Pancreas (tissue), 10 donors: ENCODE measurements at regions not wholly inside any gene's neighbourhood (a gene's known extent, or its start where the extent isn't known, plus 50 kb on each side); places are given as distances from the start of the nearest gene placed in this dataset.

ENCODE experiments used
- ATAC-seq, 4 donors: fragments of 200-7000 bp; cut with Tn5 transposase; one replicate each; pipeline versions ENCODE4 v1.8.0 to v1.9.1; 2020; ENCODE audit warnings: mild to moderate bottlenecking in 4 of 4, moderate library complexity in 4 of 4
- DNase-seq, 6 donors: peaks; one replicate each; pipeline ENCODE4 v3.0.0-alpha.2; 2020
- FAIRE-seq: peaks from 2 replicates; lab custom pipeline; 2012; peaks lifted over from hg19 to GRCh38; lab: Jason Lieb, UNC
- H3K27ac ChIP-seq, 4 donors: fragments of 200-600 bp; sonication (generic); 1 replicate in 3 of 4; 2 replicates in 1 of 4; pipeline versions ENCODE4 v1.5.0 to v1.8.0; 2020
- H3K27me3 ChIP-seq, 4 donors: fragments of 200-600 bp; one replicate each; pipeline ENCODE4 v1.8.0; 2021
- H3K36me3 ChIP-seq, 3 donors: fragments of 200-600 bp; sonication (generic) in 1 of 3; one replicate each; pipeline versions ENCODE4 v1.5.0 to v1.8.0; 2020 to 2021
- H3K4me1 ChIP-seq, 3 donors: fragments of 200-600 bp; one replicate each; pipeline ENCODE4 v1.8.0; 2021
- H3K4me3 ChIP-seq, 4 donors: fragments of 200-600 bp; sonication (generic) in 2 of 4; one replicate each; pipeline versions ENCODE4 v1.5.0 to v1.8.0; 2020 to 2021
- H3K9me3 ChIP-seq, 4 donors: fragments of 200-600 bp; one replicate each; pipeline ENCODE4 v1.8.0; 2021
- CTCF ChIP-seq, 4 donors: fragments of 200-600 bp; sonication (generic) in 3 of 4; IDR thresholded peaks; one replicate each; pipeline versions ENCODE4 v1.5.0 to v1.8.0; 2021; ENCODE audit warnings: antibody characterized with exemption in 4 of 4
- WGBS, 2 donors: extraction: QIAGEN DNeasy Blood & Tissue Kit; methylation state at CpG; one replicate each; pipeline ENCODE4 v1.1.7; 2013; 5-methylcytosine and 5-hydroxymethylcytosine counted together
- intact Hi-C, 3 donors: fragments of 100-400 bp; cut with DNase I; formaldehyde crosslinking; loops; one replicate each; pipeline versions ENCODE4 v1.11.1 to v1.14.2; 2022
- donor health status: healthy with polysubstance abuse.
- donor health status: DM: no; HTN: no; CAD: no; lungs with moderate emphysema.
- donor health status: DM: no; HTN: no; CAD: no.
- donor health status: control.
- donor health status: control.
- donor health status: Bipolar disorder and iron deficiency.
- donor health status: DM: yes; HTN: yes; CAD: no.
- donor health status: DM: no; HTN: no; CAD: no.
- donor health status: DM: no; HTN: no; CAD: no.
- donor health status: DM: yes; HTN: yes; CAD: no.

DNA sequence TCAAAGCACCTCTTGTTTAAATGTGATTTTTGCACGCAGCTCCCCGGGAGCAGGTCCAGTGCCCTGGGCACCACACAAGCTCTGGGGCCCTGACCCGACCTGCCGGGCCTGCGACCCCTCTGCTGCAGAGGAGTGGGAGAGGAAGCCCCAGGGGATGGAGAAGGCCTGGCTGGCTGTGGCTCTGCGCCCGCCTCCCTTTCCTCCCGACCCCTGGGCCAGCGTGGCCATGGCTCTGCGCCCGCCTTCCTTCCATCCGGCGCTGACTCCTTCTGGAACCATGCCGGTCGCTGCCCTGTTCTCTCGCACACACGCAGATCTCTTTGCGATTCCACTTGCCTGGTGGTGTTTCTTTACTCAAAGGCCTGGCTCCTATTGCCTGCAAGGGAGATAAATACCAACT, 166.5 kb upstream of the SALL3 start:
- Histone ChIP-seq H3K27ac (no peak overlapping the region), H3K4me3 (no peak overlapping the region), H3K36me3 (no peaks in the 10 kb centered on the region), H3K4me1 (no peaks in the 10 kb centered on the region), H3K9me3 (no peaks in the 10 kb centered on the region), H3K27me3 (peaks cover 0 to 3% (median 0%) of the 10 kb centered on the region in 4 donors)
- DNase-seq (peak in 1 of 6 donors; percentile 39), FAIRE-seq (no peak), ATAC-seq (no peak)
- no peak for TF ChIP-seq CTCF (IDR thresholded peaks at IDR 0.05)
- WGBS, 2 donors: 69 to 72% methylated on average over 18 of the region's 18 CpGs
- intact Hi-C loops: no loop called here

GRCh38 chr18:78813936-78814710, 165.5 kb upstream of the SALL3 start:
- TF ChIP-seq CTCF (IDR thresholded peaks at IDR 0.05): no peak
- FAIRE-seq: no peak
- WGBS, 2 donors: 33 to 45% methylated on average over 24 of the region's 24 CpGs
- Histone ChIP-seq H3K36me3 (no peaks in the 10 kb centered on the region), H3K4me3 (no peak overlapping the region), H3K4me1 (no peaks in the 10 kb centered on the region), H3K9me3 (no peaks in the 10 kb centered on the region), H3K27ac (no peak overlapping the region), H3K27me3 (peaks cover 0 to 3% (median 0%) of the 10 kb centered on the region in 4 donors)
- intact Hi-C loops: no loop called here
- no peak for ATAC-seq
- DNase-seq: peak in 1 of 6 donors; percentile 17

- peaks cover 0 to 3% (median 0%) of the 10 kb centered on the region in 4 donors for H3K27me3 ChIP-seq
- FAIRE-seq (no peak), ATAC-seq (no peak), DNase-seq (no peak)
- intact Hi-C loops: no loop called here
- no peak overlapping the region for H3K4me3 ChIP-seq
- no peaks in the 10 kb centered on the region for H3K4me1 ChIP-seq
- WGBS, 2 donors: 25 to 31% methylated on average over 14 of the region's 14 CpGs
- no peaks in the 10 kb centered on the region for H3K9me3 ChIP-seq
- H3K27ac ChIP-seq: no peak overlapping the region
- H3K36me3 ChIP-seq: no peaks in the 10 kb centered on the region
- no peak for TF ChIP-seq CTCF (IDR thresholded peaks at IDR 0.05)
Observed at GRCh38 chr18:78814766-78815165, 164.9 kb upstream of the SALL3 start.

DNA sequence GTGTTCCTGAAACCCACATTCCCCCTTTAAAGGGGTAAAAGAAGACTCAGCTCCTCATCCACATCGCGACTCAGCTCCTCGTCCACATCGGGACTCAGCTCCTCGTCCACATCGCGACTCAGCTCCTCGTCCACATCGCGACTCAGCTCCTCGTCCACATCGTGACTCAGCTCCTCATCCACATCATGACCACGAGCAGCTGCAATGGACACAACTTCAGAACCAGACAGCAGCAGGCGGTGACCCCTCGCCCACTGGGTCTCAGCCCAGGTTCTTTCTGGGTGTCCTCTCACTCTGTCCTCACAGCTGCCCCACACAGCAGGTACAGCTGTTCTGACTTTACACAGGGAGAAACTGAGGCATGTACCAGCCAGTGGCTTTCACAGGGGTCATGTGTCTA, 163.5 kb upstream of the SALL3 start:
- no peak for TF ChIP-seq CTCF (IDR thresholded peaks at IDR 0.05)
- Histone ChIP-seq H3K4me3 (no peak overlapping the region), H3K27me3 (peaks cover 0 to 3% (median 1%) of the 10 kb centered on the region in 4 donors), H3K9me3 (no peaks in the 10 kb centered on the region), H3K36me3 (no peaks in the 10 kb centered on the region), H3K4me1 (no peaks in the 10 kb centered on the region), H3K27ac (no peak overlapping the region)
- DNase-seq (peak in 1 of 6 donors; percentile 22), ATAC-seq (no peak), FAIRE-seq (no peak)
- 67 to 79% methylated on average over 15 of the region's 15 CpGs for WGBS, 2 donors
- intact Hi-C loops: no loop called here

DNA sequence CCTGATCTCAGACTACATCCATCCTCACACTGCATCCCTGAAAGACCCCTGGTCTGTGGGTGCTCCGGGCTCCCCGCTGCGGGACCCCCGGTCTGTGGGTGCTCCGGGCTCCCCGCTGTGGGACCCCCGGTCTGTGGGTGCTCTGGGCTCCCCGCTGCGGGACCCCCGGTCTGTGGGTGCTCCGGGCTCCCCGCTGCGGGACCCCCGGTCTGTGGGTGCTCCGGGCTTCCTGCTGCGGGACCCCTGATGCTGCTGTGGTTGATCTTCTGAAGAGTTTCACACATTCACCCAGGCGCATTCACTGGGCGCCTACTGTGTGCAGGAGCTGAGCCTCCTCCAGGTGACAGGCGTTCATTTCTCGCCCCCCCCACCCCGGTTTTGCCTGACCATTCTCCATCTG, 162.7 kb upstream of the SALL3 start:
- H3K36me3 ChIP-seq: no peaks in the 10 kb centered on the region
- FAIRE-seq: no peak
- H3K9me3 ChIP-seq: no peaks in the 10 kb centered on the region
- peak in 1 of 6 donors; percentile 30 for DNase-seq
- H3K4me3 ChIP-seq: no peak overlapping the region
- no peak for ATAC-seq
- no peak for TF ChIP-seq CTCF (IDR thresholded peaks at IDR 0.05)
- H3K27ac ChIP-seq: no peak overlapping the region
- intact Hi-C loops: no loop called here
- no peaks in the 10 kb centered on the region for H3K4me1 ChIP-seq
- WGBS, 2 donors: 77 to 86% methylated on average over 21 of the region's 21 CpGs
- peaks cover 0 to 3% (median 1%) of the 10 kb centered on the region in 4 donors for H3K27me3 ChIP-seq
